SK-N-SH (cell line): ENCODE measurements at regions not wholly inside any gene's neighbourhood (a gene's known extent, or its start where the extent isn't known, plus 50 kb on each side); places are given as distances from the start of the nearest gene placed in this dataset.

Experiments
- CHD2 ChIP-seq: fragments of 150-350 bp; IDR thresholded peaks from 2 replicates; pipeline ENCODE4 v1.6.1; 2018; ENCODE audit warnings: low read length; ENCODE audit not compliant: partially characterized antibody
- CTCF ChIP-seq: fragments of 200-600 bp; sonication (generic); IDR thresholded peaks from 2 replicates; pipeline ENCODE4 v1.6.1; 2017; ENCODE audit warnings: antibody characterized with exemption, mild to moderate bottlenecking, moderate library complexity
- EP300 ChIP-seq, 2 experiments: IDR thresholded peaks; 2 replicates each; pipeline versions ENCODE4 v1.4.0 to v1.6.1; 2012; ENCODE audit warnings: borderline replicate concordance in 1 of 2, low read depth in 1 of 2, low read length in 1 of 2
- GABPA ChIP-seq: IDR thresholded peaks from 2 replicates; pipeline ENCODE4 v1.4.0; 2012; ENCODE audit warnings: low read depth, mild to moderate bottlenecking
- POLR2AphosphoS5 ChIP-seq: IDR thresholded peaks from 2 replicates; pipeline ENCODE4 v1.6.1; 2012; ENCODE audit warnings: low read depth, low read length
- RAD21 ChIP-seq: IDR thresholded peaks from 2 replicates; pipeline ENCODE4 v1.6.1; 2012; ENCODE audit warnings: mild to moderate bottlenecking, low read length
- REST ChIP-seq: IDR thresholded peaks from 2 replicates; pipeline ENCODE4 v1.6.1; 2012; ENCODE audit warnings: mild to moderate bottlenecking, low read depth, low read length, moderate library complexity
- SIN3A ChIP-seq: IDR thresholded peaks from 2 replicates; pipeline ENCODE4 v1.6.1; 2012; ENCODE audit warnings: low read depth, mild to moderate bottlenecking, low read length, moderate library complexity, borderline replicate concordance
- TAF1 ChIP-seq: IDR thresholded peaks from 2 replicates; pipeline ENCODE4 v1.6.1; 2012; ENCODE audit warnings: low read depth, mild to moderate bottlenecking, low read length, moderate library complexity, borderline replicate concordance
- TCF12 ChIP-seq: IDR thresholded peaks from 2 replicates; pipeline ENCODE4 v1.4.0; 2012
- USF1 ChIP-seq: IDR thresholded peaks from 2 replicates; pipeline ENCODE4 v1.4.0; 2012; ENCODE audit warnings: low read depth, borderline replicate concordance
- ZBTB33 ChIP-seq: IDR thresholded peaks from 2 replicates; pipeline ENCODE4 v1.4.0; 2012; ENCODE audit warnings: low read depth, borderline replicate concordance

GRCh38 chr19:28404472-28404871, 808.5 kb downstream of the UQCRFS1 start:
- TF ChIP-seq TAF1 (no peak), CTCF (no peak), POLR2AphosphoS5 (no peak), EP300 (IDR thresholded peaks at IDR 0.05; ENCODE audit: borderline replicate concordance in 1 of 2, low read depth in 1 of 2, low read length in 1 of 2) (no peak), USF1 (no peak), ZBTB33 (no peak), TCF12 (no peak), CHD2 (no peak), RAD21 (no peak), GABPA (no peak), SIN3A (no peak), REST (no peak)
